HG02885 (cell line): ENCODE measurements at regions not wholly inside any gene's neighbourhood (a gene's known extent, or its start where the extent isn't known, plus 50 kb on each side); places are given as distances from the start of the nearest gene placed in this dataset.

Source experiments
- ATAC-seq: cut with Tn5 transposase; IDR thresholded peaks from one replicate; pipeline ENCODE4 v1.9.1; 2021; ENCODE audit warnings: mild to moderate bottlenecking; ENCODE audit not compliant: unreplicated experiment, poor library complexity

DNA sequence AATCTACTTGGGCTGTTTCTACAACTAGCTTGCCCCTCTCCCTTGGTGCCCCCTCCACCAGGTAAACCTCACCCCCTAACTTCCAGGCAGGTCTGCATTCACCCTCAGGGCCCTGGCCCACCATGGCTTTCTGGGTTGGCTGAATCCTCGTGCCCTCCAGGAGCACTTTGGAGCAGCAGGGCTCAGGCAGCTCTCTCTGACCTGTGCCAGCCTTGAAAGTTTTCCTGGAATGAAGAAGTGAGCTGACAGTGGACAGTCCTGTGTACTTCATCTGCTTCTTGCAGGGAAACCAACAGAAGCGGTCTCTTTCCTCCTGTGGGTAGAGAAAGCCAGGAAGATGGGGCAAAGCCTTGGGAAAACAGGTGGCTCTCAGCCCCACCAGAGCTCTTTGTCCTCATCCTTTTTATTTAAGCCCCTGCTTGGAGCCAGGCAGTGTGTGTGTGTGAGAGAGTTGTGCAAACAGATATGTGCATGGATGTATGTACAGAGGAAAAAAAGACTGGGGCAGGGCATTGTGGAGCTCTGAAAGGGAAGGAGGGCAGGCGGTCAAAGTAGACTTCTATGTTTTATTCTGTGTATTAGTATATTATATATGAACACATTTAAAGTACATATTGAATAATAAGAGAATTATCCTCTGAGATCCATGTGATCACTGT lies 62.3 kb upstream of the SPRY4 start:
- no peak for ATAC-seq

DNA sequence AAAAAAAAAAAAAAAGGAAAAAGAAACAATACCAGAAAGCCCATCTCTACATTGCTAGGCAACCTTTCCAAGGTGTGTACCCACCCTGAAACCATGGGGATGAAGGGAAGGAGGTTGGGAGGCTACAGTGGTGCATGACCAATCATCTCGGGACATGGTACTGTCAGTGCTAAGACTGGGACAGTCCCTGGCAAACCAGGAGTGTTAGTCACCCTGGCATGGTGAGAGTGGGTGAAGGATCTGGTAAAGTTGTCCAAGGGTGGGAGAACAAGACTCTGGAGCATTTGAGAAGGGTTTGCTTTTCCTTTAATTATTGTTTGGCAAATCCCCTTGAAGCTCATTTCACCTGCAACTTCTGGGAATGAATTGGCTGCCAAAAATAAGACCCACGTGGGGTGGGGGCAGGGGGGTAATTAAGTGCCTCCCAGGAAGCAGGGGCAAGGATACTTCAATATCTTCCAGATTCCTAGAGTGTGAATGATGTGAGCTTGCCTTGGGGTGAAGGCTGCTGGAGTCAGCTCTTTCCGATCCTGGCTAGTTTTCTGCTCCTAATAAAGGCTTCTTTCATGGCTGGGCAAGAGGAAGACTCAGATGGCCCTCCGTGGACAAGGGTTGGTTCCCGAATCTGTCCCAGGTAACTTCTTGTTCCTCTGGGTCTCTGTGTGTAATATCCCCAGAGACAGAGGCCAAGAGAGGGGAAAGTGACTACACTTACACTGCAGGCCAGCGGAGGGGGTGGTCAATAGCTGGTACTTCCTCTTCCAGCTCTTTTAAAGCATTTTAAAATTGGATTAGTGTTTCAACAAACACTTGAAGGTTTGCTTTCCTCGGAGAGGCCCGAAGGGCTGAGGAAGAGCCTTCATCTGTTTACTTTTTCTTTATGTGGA lies 61.6 kb upstream of the SPRY4 start:
- no peak for ATAC-seq

- ATAC-seq, result no peak
Observed at GRCh38 chr5:142385194-142385593, 60.4 kb upstream of the SPRY4 start.

GRCh38 chr5:142384014-142384413 lies 59.2 kb upstream of the SPRY4 start:
- no peak for ATAC-seq

DNA sequence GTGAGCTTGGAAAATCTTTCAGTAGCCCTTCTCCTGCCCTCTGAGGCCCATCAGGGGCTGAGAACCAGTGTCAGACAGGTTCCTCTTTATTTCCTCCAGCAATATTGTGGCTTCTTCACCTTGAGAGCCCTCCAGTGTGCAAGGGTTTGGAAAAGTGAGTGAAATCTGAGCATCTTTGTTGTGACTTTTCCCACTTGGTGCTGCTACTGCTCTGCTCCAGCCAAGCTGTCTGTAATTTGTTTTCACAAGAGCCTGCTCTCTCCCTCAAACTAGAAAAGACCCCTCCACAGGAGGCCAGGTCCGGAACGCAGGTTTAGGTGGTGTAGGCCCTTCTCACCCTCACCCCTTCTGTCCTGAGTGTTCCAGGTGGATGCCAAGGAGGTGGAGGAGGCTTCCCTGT lies 57.4 kb upstream of the SPRY4 start:
- no peak for ATAC-seq

DNA sequence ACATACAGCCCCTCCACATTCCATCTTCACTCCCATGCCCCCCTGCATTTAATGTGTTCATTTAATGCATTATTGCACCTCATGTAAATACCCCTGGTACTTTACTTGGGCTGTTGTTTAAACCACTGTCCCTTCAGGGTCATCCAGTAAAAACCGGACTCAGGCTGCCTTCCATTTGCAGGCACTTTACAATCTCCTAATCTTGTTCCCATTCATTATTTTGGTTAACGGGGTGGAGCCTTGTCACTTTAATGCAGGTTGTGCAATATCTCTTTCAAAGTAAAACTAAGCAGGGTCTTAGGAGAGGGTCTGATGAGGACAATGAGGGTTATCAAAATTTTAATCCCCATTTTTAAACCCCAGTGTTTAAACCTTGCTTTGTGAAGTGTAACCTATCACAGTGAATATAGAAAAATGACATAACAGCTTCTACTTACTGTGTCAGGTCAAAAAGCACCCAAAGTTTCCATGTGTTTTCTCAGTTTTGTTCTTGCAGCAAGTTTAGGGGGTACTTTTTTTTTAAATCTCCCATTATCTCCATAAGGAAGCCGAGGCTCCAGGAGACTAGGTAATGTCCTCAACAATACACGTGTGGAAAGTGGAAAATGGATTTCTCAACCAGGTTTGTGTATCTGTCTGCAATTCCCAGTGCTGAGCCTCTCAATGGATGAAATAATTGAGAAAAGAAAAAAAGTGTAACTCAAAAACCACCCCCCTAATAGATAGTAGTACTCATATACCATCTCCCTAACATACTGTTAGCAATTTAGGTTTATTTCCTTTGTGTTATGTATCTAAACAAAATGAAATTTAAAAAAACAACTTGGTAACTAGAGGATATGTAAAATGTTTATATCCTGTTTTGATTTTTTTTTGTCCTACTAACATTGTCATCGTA lies 54.2 kb upstream of the SPRY4 start:
- no peak for ATAC-seq

- no peak for ATAC-seq
Observed at GRCh38 chr5:142375944-142376411, 51.2 kb upstream of the SPRY4 start.
